Heart right ventricle (tissue), 16 donors: ENCODE measurements at regions not wholly inside any gene's neighbourhood (a gene's known extent, or its start where the extent isn't known, plus 50 kb on each side); places are given as distances from the start of the nearest gene placed in this dataset.
"Not testable (repeated sequence)": the region's sequence is repeated elsewhere in the genome, so short reads cannot be mapped to it uniquely, and the experiment has no call there.

ENCODE experiments used
- ATAC-seq, 8 donors: fragments of 200-7000 bp; cut with Tn5 transposase; one replicate each; pipeline ENCODE4 v1.9.1; 2020; ENCODE audit warnings: mild to moderate bottlenecking in 8 of 8, moderate library complexity in 8 of 8, moderate number of reproducible peaks in 1 of 8
- DNase-seq, 2 donors: peaks; one replicate each; pipeline ENCODE4 v3.0.0-alpha.2; 2020
- H3K27ac ChIP-seq, 10 donors: fragments of 200-600 bp; sonication (generic) in 2 of 10; one replicate each; pipeline versions ENCODE4 v1.5.0 to v1.8.0; 2020 to 2022; ENCODE audit warnings: mild to moderate bottlenecking in 3 of 10
- H3K27me3 ChIP-seq, 7 donors: fragments of 200-600 bp; one replicate each; pipeline ENCODE4 v1.8.0; 2021 to 2022; ENCODE audit warnings: mild to moderate bottlenecking in 2 of 7
- H3K36me3 ChIP-seq, 9 donors: fragments of 200-600 bp; sonication (generic) in 1 of 9; one replicate each; pipeline versions ENCODE4 v1.5.0 to v1.8.0; 2020 to 2022; ENCODE audit warnings: mild to moderate bottlenecking in 2 of 9
- H3K4me1 ChIP-seq, 9 donors: fragments of 200-600 bp; sonication (generic) in 1 of 9; one replicate each; pipeline versions ENCODE4 v1.5.0 to v1.8.0; 2020 to 2022; ENCODE audit warnings: mild to moderate bottlenecking in 4 of 9
- H3K4me3 ChIP-seq, 10 donors: fragments of 200-600 bp; sonication (generic) in 2 of 10; one replicate each; pipeline versions ENCODE4 v1.5.0 to v1.8.0; 2020 to 2022; ENCODE audit warnings: mild to moderate bottlenecking in 7 of 10, moderate library complexity in 2 of 10
- H3K9me3 ChIP-seq, 11 donors: fragments of 200-600 bp in 10 of 11; sonication (generic) in 2 of 11; one replicate each; pipeline versions ENCODE4 v1.5.0 to v1.8.0; 2013 to 2022; ENCODE audit warnings: mild to moderate bottlenecking in 2 of 11, control low read depth in 1 of 11, moderate library complexity in 1 of 11
- CTCF ChIP-seq, 9 donors: fragments of 200-600 bp; sonication (generic) in 2 of 9; IDR thresholded peaks; one replicate each; pipeline versions ENCODE4 v1.5.0 to v1.8.0; 2021 to 2022; ENCODE audit warnings: antibody characterized with exemption in 9 of 9, mild to moderate bottlenecking in 5 of 9, moderate library complexity in 1 of 9
- WGBS, 2 donors: extraction: QIAGEN DNeasy Blood & Tissue Kit; methylation state at CpG; one replicate each; pipeline ENCODE4 v1.1.7; 2013; ENCODE audit warnings: inconsistent platforms in 1 of 2; 5-methylcytosine and 5-hydroxymethylcytosine counted together
- intact Hi-C, 10 donors: fragments of 100-400 bp; cut with DNase I; formaldehyde crosslinking; loops; one replicate each; pipeline versions ENCODE4 v1.11.1 to v1.14.2; 2022
- donor health status: Arrhythmogenic right ventricular cardiomyopathy.
- donor health status: ischemic (EF 13 %, LVEDD 7.1; RV severe dilation, severe dysfunction).
- donor health status: healthy with polysubstance abuse.
- donor health status: DM: no; HTN: yes; CAD: no.
- donor health status: DM: no; HTN: no; CAD: no.
- donor health status: ischemic (EF 25% LVEDD 6.9; RV normal size, moderate dysfunction).
- donor health status: ischemic (EF 25% LVEDD 5.7; RV mildly dilated, moderate dysfunction).
- donor health status: healthy.
- donor health status: DM: yes; HTN: yes; CAD: no.
- donor health status: Ischemic cardiomyopathy.
- donor health status: ischemic (EF 35%, LVEDD 5.7; RV mildly dilated, moderate dysfunction).
- donor health status: nonischemic (EF 11% LVEDD 7.7; RV severe dilation, severe dysfunction).
- donor health status: DM: yes; HTN: yes; CAD: no.
- donor health status: PGD.
- donor health status: ischemic (EF 29% LVEDD 5.4; RV normal size, mild dysfunction).
- donor health status: nonischemic (EF 23%, LVEDD 6.1; RV moderate dilation, normal function).

- Histone ChIP-seq H3K9me3 (no peaks in the 10 kb centered on the region), H3K4me1 (no peaks in the 10 kb centered on the region), H3K27ac (no peak overlapping the region), H3K27me3 (peaks cover 0 to 10% (median 0%) of the 10 kb centered on the region in 7 donors), H3K4me3 (no peak overlapping the region), H3K36me3 (no peaks in the 10 kb centered on the region)
- WGBS, 2 donors, result 43 to 54% methylated on average over 7 of the region's 7 CpGs
- DNase-seq (no peak), ATAC-seq (no peak)
- intact Hi-C loops, result loop anchor here in 1 of 10 donors (10.0 kb wide), 1 partner anchor 64 kb away; no protein-coding TSS in a partner anchor
- TF ChIP-seq CTCF (IDR thresholded peaks at IDR 0.05), result no peak
Observed at GRCh38 chr18:32868406-32868805, 95.6 kb upstream of the KLHL14 start.

- DNase-seq (no peak), ATAC-seq (no peak)
- H3K27ac ChIP-seq, result no peak overlapping the region
- H3K4me3 ChIP-seq, result no peak overlapping the region
- TF ChIP-seq CTCF (IDR thresholded peaks at IDR 0.05), result no peak
- H3K4me1 ChIP-seq, result no peaks in the 10 kb centered on the region
- intact Hi-C loops, result loop anchor here in 1 of 10 donors (10.0 kb wide), 1 partner anchor 63 kb away; no protein-coding TSS in a partner anchor
- no peaks in the 10 kb centered on the region for H3K9me3 ChIP-seq
- WGBS, 2 donors, result 61 to 63% methylated on average over 10 of the region's 10 CpGs
- H3K27me3 ChIP-seq, result peaks cover 0 to 10% (median 0%) of the 10 kb centered on the region in 7 donors
- no peaks in the 10 kb centered on the region for H3K36me3 ChIP-seq
Observed at GRCh38 chr18:32867936-32868335, 95.1 kb upstream of the KLHL14 start.

- 84 to 85% methylated on average over 6 of the region's 6 CpGs for WGBS, 2 donors
- Histone ChIP-seq H3K27ac (no peak overlapping the region), H3K27me3 (peaks cover 0 to 10% (median 0%) of the 10 kb centered on the region in 7 donors), H3K9me3 (no peaks in the 10 kb centered on the region), H3K4me1 (no peaks in the 10 kb centered on the region), H3K36me3 (no peaks in the 10 kb centered on the region), H3K4me3 (no peak overlapping the region)
- no peak for TF ChIP-seq CTCF (IDR thresholded peaks at IDR 0.05)
- ATAC-seq, result no peak
- no peak for DNase-seq
- intact Hi-C loops, result loop anchor here in 1 of 10 donors (10.0 kb wide), 1 partner anchor 63 kb away; no protein-coding TSS in a partner anchor
Observed at GRCh38 chr18:32867330-32867729, 94.5 kb upstream of the KLHL14 start.

GRCh38 chr18:32862031-32862430, 89.2 kb upstream of the KLHL14 start:
- not testable (repeated sequence) for H3K36me3 ChIP-seq, H3K9me3 ChIP-seq, DNase-seq, H3K4me1 ChIP-seq, H3K4me3 ChIP-seq, ATAC-seq, H3K27me3 ChIP-seq, H3K27ac ChIP-seq
- WGBS, 2 donors, result 85 to 91% methylated on average over 4 to 12 of the region's 18 CpGs
- intact Hi-C loops, result loop anchor here in 1 of 10 donors (10.0 kb wide), 1 partner anchor 57 kb away; no protein-coding TSS in a partner anchor

- no peak for ATAC-seq
- Histone ChIP-seq H3K36me3 (no peaks in the 10 kb centered on the region), H3K4me1 (no peaks in the 10 kb centered on the region), H3K4me3 (no peak overlapping the region), H3K27me3 (no peaks in the 10 kb centered on the region), H3K9me3 (peaks cover 0 to 19% (median 0%) of the 10 kb centered on the region in 11 donors), H3K27ac (no peak overlapping the region)
- no peak for TF ChIP-seq CTCF (IDR thresholded peaks at IDR 0.05)
- intact Hi-C loops, result no loop called here
- no peak for DNase-seq
Observed at GRCh38 chr18:32851936-32852335, 79.1 kb upstream of the KLHL14 start.
